HG02970 (cell line): ENCODE measurements at regions not wholly inside any gene's neighbourhood (a gene's known extent, or its start where the extent isn't known, plus 50 kb on each side); places are given as distances from the start of the nearest gene placed in this dataset.

Experiments used
- ATAC-seq: cut with Tn5 transposase; IDR thresholded peaks from one replicate; pipeline ENCODE4 v1.9.1; 2021; ENCODE audit warnings: mild to moderate bottlenecking, moderate library complexity, moderate number of reproducible peaks; ENCODE audit not compliant: unreplicated experiment, low FRiP score

DNA sequence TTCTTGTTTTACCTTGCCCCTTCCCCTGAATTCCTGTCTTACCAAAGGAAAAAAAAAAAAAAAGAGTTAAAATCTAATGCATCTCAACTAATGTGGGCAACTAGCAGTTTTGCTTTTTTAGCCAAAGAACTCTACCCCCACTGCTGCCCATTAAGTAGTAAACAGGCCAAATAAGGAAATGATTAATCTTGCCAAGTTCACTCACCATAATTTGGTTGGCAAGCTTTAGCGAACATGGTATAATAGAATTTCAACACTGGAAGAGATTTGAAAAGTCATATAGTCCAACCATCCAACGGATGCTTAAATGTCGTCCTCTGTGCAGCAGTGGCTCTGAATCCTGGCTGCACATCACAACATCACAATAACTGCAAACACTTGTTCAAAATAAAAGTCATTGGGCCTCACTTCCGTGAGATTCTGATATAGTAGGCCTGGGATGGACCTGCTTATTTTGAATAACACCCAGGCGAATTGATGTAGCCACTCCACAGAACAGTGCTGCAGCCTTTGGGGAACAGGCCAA is 142.0 kb upstream of the UBE2E1 start:
- no peak for ATAC-seq

DNA sequence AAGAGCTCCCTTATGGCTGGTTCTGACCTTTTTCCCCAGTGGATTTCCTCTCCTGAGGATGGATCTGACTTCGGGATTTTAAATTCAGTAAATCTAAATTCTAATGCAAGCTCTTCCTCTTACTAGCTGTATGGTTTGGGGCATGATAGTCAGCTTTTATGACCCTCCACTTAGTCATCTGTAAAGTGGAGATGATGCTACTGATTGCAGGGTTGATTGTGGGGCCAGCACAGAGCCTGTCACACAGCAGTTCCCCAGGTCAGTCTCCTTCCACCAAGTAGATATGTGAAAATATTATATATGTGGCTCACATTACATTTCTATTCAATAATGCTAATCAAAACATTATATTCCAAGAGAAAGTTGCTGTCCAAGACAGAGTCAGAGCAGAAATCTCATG is 141.3 kb upstream of the UBE2E1 start:
- ATAC-seq = no peak

DNA sequence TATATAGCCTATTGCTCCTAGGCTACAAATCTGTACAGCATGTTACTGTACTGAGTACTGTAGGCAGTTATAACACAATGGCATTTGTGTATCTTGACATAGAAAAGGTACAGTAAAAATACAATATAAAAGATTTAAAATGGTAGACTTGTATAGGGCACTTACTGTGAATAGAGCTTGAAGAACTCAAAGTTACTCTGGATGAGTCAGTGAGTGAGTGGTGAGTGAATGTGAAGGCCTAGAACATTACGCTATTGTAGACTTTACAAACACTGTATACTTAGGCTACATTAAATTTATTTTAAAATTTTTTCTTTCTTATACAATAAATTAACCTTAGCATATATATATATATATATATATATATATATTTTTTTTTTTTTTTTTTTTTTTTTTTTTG is 140.0 kb upstream of the UBE2E1 start:
- ATAC-seq = no peak

DNA sequence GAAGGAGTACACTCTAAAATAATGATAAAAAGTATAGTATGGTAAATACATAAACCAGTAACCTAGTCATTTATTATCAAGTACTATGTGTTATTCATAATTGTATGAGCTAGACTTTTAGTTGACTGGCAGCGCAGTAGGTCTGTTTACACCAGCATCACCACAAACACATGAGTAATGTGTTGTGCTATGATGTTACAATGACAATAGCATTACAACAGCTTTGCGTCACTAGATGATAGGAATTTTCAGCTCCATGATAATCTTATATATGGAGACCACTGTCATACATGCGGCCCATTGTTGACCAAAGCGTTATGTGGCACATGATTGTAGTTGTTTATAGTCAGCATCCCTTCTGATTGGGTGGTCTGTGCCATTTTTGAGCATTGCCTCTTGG is 138.9 kb upstream of the UBE2E1 start:
- ATAC-seq = no peak

DNA sequence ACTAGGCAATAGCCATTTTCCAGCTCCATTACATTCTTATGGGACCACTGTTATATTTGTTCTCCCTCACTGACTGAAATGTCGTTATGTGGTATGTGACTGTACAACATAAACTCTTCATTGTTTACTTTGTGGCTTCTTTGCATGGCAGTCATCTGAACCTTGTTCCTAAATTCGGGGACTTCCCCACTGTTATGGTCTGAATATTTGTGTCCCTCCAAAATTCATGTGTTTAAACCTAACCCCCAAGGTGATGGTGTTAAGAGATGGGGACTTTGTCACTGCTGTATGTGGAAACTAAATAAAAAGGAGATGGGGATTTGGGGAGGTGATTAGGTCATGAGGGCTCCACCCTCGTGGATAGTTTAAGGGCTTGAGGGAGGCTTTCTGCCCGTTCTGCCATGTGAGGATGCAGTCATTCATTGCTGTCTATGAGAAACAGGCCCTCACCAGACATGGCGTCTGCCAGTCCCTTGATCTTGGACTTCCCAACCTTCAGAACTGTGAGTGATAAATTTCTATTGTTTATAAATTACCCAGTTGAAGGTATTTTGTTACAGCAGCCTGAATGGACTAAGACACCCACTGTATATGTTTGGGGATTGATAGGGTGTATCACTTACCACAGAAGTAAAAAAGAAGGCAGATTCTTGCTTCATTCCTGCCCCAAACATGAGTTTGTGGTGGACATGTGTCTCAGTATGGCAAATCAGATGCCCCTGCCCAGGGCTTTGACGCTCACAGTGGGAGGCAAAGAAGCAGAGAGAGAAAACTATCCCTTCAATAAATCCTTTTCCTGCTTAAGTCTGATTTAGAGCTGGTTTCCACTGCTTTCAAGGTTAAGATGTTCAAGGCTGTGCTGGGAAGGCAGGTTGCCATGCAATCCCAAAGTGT is 138.0 kb upstream of the UBE2E1 start:
- no peak for ATAC-seq

DNA sequence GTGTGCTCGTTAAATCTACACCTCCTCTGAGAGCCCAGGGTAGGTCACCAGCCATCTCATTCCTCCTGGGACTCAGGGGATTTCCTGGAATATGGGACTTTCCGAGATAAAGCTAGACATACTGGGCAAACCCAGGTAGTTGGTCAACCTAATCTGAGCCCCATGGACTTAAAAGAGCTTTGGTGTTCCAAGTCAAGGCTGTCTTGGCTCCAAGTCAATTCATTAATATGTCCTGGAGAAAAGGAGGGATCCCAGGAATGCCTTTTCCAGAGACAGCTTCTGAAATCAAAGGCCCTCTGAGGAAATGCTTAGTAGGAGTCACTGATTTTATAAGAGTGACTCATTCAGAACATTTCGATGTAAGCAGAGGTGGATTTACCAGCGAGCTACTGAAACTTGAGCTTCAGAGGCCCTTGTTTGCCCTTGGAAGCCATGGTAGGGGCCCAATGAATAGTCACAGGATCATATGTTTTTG is 137.3 kb upstream of the UBE2E1 start:
- ATAC-seq = no peak

DNA sequence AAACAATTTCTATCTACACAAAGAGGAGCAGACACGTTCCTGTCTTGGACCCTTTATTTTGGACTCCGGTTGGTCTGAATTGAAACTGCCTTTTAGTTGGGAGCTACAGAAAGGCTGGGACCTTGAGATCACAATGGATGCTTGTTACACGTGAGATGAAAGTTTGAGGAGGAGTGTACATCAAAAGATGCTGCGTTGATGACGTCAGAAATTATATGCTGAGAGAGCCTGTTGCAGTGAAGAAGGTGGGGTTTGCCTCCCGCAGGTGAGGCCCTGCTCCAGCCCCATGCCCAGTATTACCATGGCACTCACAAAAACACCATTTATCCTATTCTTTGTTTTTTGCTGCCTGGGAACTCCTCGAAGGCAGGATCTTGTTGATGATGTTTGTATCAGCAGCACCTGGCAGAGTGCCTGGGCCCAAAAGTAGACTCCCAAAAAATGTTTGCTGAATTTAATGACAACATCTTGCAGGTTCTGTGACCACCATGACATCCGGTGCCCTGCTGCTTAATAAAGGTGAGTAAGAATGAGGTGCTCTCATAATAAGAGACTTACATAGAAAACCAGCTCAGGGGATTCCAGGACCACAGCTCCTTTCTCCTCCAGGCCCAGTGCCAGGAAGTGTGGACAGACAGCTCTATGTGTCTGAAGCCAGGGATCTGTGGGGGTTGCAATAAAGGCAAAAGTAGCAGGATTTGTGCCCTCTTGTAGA is 136.1 kb upstream of the UBE2E1 start:
- ATAC-seq = no peak

DNA sequence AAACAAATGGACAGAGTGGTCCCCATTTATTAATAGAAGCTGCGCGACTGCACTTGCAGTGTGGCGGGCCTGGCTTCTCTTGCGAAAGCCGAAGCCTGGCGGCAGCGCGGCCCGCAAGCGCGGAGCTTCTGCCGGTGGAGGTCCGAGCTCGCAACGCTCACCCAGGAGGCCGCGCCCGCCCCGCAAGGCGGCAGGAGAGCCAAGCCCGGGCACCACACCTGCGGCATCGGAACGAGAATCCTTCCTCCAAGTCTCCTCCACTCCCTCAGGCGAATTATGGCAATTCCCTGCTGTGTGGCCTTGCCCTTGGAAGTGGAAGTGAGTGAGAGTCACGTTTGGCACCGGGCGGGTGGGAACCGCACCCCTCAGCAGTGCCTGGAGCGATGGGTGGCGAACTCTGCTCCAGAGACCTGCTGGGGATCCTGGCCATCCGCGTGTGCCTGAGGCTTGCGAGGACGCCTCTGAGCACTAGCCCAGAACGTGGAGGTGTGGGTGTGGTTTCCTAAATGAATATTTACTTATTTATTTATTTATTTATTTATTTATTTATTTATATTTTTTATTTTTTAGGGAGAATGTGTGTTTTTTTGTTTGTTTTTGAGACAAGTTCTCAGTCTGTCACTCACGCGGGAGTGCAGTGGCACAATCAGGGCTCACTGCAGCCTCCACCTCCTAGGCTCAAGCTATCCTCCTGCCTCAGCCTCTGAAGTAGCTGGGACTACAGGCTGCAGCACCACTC is 133.7 kb upstream of the UBE2E1 start:
- ATAC-seq = no peak

DNA sequence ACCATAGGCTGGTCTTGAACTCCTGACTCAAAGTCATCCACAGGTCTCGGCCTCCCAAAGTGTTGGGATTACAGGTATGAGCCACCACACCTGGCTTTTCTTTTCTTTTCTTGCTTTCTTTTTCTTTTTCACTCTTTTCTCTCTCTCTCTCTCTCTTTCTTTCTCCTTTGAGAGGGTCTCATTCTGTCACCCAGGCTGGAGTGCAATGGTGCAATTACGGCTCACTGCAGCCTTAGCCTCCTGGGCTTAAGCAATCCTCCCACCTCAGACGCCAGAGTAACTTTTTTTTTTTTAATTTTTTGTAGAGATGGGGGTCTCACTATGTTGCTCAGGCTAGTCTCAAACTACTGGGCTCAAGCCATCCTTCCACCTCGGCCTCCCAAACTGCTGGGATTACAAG is 133.1 kb upstream of the UBE2E1 start:
- no peak for ATAC-seq

DNA sequence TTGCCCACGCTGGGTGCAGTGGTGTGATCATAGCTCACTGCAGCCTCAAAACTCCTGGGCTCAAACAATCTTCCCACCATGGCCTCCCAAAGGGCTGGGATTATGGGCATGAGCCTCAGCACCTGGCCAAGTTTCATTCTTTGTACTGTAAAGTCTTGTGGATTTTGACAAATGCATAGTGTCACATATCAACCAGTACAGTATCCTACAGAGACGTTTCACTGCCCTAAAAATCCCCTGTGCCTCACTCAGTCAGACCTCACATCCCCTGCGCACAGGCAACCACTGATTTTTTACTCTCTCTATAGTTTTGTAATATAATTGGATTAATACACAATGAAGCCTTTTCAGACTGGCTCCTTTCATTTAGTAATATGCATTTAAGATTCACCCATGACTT is 130.7 kb upstream of the UBE2E1 start:
- ATAC-seq = no peak

DNA sequence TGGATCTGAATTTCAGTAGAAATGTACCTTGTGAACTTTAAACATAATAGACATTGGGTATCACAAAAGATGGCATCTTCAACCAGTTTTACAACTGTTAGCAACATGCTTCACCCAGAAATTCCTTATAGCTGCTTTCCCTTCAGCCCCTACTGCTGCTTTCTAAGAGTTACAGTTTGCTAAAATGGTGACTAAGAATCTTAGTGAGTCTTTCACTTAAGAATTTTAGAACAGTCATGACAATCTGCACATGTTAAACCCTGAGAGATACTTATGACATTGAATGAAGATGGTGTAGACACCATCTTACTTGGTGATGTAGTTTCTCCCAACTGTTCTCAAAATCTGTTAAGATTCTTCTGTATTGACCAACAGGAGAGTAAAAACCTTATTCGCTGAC is 129.7 kb upstream of the UBE2E1 start:
- ATAC-seq = no peak

DNA sequence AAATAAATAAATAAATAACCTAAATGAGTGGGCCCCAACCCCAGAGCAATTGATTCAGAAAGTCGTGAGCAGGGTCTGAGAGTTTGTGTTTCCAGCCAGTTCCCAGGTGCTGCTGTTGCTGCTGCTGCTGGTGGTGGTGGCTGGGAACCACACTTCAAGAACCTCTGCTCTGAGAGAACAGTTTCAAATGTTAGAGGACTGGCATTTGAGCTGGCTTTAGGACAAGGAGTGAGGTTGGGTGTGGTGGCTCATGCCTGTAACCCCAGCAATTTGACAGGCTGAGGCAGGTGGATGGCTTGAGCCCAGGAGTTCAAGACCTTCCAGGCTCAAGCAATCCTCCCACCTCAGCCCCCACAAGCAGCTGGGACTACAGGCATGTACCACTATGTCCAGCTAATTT is 123.1 kb upstream of the UBE2E1 start:
- ATAC-seq = no peak

DNA sequence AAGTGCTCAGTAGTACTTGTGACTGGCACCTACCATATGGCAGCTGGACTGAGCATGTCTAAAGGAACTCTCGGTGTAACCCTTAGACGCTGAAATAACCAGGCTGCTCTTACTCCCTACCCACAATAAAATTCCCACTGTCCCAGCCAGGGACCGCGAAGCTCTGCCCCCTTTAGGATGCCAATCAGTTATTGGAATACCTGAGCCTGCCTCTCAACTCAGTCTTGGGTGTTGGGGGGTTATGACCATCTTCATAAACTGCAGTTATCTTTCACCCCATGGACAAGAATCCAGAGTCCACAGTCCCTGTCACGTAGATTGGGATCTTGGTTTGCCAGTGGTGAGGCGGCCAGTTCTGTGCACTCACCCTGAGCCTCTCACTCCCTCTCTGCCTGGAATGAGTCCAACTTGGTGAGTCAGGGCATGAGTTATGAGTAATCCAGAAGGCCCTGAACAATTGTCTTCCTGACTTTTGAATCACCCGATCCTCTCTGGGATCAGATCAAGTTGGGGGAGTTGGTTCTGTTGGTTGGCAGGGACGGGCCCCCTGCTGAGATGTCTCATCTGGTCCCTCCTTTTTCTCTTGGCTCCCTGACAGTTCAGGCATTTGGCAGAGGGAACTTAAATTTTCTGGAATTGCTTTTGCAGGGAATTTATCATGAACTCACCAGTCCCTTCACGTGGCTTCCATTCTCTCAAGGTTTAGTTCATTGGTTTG is 120.1 kb upstream of the UBE2E1 start:
- no peak for ATAC-seq

DNA sequence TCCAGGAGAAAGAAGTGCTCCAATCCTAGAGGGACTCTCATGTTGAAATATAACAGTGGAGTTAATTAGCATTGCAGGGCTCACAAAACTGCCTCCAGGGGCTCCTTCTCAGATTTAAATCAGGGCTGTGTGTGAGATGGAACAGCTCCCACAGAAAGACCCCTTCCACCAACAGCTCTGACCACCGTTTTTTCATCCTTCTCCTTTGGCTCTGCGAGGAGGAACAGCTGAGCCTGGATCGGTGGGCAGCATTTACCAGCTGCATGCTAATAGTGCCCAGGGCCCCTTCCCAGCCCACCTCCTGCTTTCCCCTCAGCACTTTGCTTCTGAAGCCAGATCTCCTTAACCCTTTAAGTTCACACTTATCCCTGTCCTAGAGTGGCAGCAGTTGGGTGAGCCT is 119.2 kb upstream of the UBE2E1 start:
- no peak for ATAC-seq

DNA sequence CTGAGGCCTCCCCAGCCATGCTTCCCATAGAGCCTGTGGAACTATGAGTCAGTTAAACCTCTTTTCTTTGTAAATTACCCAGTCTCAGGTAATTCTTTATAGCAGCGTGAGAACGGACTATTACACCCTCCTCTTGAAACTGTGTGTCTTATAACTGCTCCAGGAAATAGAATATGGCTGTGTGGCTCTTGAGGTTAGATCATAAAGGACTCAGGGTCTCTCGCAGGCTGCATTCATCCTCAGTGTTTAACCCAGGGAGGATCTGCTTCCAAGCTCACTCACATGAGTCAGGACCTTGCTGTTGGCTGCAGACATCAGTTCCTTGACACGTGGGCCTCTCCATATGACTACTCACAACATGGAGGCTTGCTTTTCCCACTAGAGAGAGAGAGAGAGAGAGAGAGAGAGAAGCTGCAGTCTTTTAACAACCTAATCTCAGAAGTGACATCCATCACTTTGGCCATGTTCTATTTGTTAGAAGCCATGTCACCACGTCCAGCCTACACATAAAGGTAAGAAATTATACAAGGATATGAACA is 114.3 kb upstream of the UBE2E1 start:
- ATAC-seq = no peak

DNA sequence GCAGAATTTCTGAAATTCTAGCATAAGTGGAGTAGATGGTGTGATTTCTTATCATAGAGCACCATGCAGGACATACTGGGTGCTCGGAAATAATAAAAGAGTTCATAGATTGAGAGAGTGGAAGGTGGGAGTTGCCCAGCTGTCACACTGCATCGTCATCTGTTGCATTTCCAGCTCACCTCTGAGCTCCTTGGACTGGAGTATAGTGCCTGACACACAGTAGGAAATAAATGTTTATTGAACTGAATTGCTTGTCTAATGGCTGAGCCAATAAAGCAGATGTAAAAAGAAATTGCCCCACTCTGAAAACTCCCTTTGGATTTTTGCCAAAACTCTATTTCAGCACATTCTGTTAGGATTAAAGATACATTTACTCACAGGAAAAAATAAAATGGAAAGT is 108.9 kb upstream of the UBE2E1 start:
- ATAC-seq = no peak

DNA sequence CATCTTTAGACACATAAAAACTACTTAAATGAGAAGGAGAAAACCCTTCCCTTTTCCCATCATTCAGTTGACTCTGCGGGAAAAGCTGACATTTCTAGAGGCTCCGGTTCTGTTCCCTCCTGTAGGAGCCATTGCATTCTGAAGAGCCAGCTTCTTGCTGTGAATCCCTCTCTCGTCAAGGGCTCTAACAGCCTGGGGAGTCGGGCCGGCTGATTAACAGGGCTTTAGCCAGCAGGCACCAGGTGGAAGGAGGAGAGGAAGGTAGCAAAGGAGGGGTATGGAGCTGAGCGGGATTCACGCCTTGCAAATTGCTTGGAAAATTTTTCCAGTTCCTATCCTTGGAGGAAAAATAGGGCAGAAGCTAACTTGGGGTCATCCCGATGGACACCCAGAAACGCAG is 108.3 kb upstream of the UBE2E1 start:
- no peak for ATAC-seq

DNA sequence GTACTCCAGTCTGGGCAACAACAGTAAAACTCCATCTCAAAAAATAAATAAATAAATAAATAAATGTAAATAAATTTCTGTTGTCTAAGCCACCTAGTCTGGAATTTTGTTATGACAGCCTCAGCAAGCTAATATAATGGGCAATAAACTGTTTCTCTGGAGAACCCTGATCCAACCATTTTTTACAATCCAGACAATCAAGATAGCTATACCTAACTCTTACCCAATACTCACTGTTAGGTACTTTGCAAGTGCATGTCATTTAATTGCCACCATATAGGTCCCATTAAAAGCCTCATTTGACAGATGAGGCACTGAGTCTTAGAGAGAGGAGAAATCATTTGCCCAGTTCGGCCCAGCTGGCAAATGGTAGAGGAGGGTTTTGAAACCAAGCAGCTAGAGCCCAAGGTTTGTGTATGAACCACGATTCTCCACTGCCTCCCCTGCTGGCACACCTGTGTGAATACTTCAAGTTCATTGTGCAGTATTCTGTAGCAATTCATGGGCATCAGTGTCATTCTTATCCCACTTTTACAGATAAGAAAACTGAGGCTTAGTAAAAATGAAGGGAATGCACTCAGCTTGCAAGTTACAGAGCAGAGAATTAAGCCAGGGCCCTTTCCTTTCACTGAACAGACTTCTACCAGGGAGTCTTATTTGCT is 107.0 kb upstream of the UBE2E1 start:
- ATAC-seq = no peak

DNA sequence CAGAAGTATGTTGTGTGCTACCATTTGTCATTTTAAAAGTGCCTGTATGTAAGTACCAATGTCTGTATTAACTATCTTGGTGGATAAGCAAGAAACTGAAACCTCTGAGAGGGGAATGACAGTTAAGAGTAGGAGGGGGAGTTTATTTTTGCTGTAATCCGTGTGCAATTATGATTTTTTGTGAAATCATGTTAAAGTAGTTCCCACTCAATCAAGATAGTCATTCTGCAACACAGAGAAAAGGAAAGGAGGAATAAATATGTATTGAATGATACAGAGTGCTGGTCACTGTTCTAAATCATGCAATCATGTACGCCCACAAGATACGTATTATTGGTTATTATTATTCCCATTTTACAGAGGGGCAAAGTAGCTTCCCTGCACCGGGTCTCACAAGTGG is 105.1 kb upstream of the UBE2E1 start:
- ATAC-seq = no peak
